Activated CD4-positive, alpha-beta T cell treated with anti-CD3 and anti-CD28 coated beads for 36 hours (primary cell): ENCODE measurements at regions not wholly inside any gene's neighbourhood (a gene's known extent, or its start where the extent isn't known, plus 50 kb on each side); places are given as distances from the start of the nearest gene placed in this dataset.

Experiments used
- ATAC-seq: fragments of 200-7000 bp; cut with Tn5 transposase; one replicate; pipeline ENCODE4 v1.10.0; 2021; ENCODE audit warnings: mild to moderate bottlenecking, moderate library complexity
- CTCF ChIA-PET: fragments of 350-600 bp; sonication (Branson Sonifier 250); formaldehyde crosslinking; loops from one replicate; lab custom pipeline; 2021; ENCODE audit warnings: antibody characterized with exemption; lab: Charles Lee
- POLR2A ChIA-PET: fragments of 350-600 bp; sonication (Branson Sonifier 250); formaldehyde crosslinking; loops from one replicate; lab custom pipeline; 2021; ENCODE audit warnings: antibody characterized with exemption, inconsistent platforms; lab: Charles Lee
- DNase-seq: peaks from one replicate; pipeline ENCODE4 v3.0.0-alpha.2; 2020
- H3K27ac Mint-ChIP-seq: one replicate; pipeline ENCODE4 v1.8.0; 2021; ENCODE audit warnings: mixed read lengths
- H3K27me3 Mint-ChIP-seq: one replicate; pipeline ENCODE4 v1.8.0; 2021; ENCODE audit warnings: mixed read lengths
- H3K36me3 Mint-ChIP-seq: one replicate; pipeline ENCODE4 v1.8.0; 2021; ENCODE audit warnings: low read depth, mixed read lengths
- H3K4me1 Mint-ChIP-seq: one replicate; pipeline ENCODE4 v1.8.0; 2021; ENCODE audit warnings: mixed read lengths
- H3K4me3 Mint-ChIP-seq: one replicate; pipeline ENCODE4 v1.8.0; 2021; ENCODE audit warnings: mild to moderate bottlenecking, moderate library complexity, mixed read lengths
- H3K9me3 Mint-ChIP-seq: one replicate; pipeline ENCODE4 v1.8.0; 2021; ENCODE audit warnings: low read depth, mixed read lengths
- intact Hi-C, 2 experiments: fragments of 100-400 bp; cut with DNase I in 1 of 2; cut with micrococcal nuclease in 1 of 2; formaldehyde crosslinking; loops; one replicate each; pipeline versions ENCODE4 v1.14.2 to v1.15.1; 2022 to 2024; cut with DNase I, micrococcal nuclease

DNA sequence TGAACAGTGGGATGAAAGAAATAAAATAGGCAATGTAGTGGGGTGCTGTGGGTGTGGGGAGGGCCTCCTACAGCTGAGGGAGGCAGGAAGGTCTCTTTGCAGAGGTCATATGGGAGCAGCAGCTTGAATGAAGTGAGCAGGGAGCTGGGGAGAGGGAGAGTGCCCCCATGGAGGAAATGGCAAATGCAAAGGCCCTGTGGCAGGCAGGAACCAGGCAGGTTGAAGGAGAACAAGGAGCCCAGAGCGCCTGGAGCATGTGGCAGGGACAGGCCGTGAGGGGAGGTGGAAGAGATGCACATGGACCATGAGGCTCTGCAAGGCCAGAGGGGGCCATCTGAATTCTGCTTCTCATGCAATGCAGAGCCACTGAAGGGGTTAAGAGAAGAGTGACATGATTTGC, 191.8 kb downstream of the URI1 start:
- POLR2A ChIA-PET: no interaction called here
- Mint-ChIP-seq H3K27ac (no peak overlapping the region), H3K27me3 (no peaks in the 10 kb centered on the region), H3K4me3 (no peak overlapping the region), H3K4me1 (no peaks in the 10 kb centered on the region), H3K36me3 (no peaks in the 10 kb centered on the region), H3K9me3 (no peaks in the 10 kb centered on the region)
- ATAC-seq (no peak), DNase-seq (no peak)
- CTCF ChIA-PET: interaction anchor here (0.8 kb wide), 1 partner anchor 358 kb away, joined by 3 read pairs; no protein-coding TSS in a partner anchor
- intact Hi-C loops: no loop called here

DNA sequence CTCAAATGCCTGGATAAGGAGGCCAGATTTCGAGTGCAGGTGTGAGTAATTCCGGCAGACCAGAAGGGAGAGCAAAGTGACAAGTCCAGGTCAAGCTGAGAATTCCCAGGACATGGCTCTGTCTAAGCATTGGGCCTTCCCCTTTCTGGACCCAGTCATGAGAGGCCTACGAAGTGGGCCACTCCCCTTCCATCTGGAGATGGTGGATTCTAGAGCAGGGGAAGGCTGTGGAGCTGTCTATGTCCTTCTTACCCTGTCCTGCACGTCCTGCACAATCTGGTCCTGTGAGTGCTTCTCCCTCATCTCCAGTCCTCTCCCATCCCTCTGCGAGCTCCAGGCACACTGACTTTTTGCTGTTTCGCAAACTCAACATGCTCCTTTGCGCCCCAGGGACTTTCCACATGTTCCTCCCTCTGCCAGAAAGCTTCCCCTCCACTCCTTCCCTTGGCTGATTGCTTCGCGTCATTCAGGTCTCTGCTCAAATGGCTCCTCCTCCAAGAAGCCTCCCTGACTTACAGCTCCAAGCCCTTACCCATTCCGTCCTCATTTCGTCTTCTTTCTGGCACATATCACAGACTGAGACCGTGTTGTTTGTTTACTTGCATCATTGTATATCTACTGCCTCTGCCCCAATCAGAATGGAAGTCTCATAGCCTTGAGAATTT, 193.2 kb downstream of the URI1 start:
- no peak for DNase-seq
- H3K9me3 Mint-ChIP-seq: no peaks in the 10 kb centered on the region
- ATAC-seq: no peak
- H3K36me3 Mint-ChIP-seq: no peaks in the 10 kb centered on the region
- CTCF ChIA-PET: no interaction called here
- intact Hi-C loops: no loop called here
- H3K4me1 Mint-ChIP-seq: no peaks in the 10 kb centered on the region
- H3K27ac Mint-ChIP-seq: no peak overlapping the region
- H3K27me3 Mint-ChIP-seq: no peaks in the 10 kb centered on the region
- POLR2A ChIA-PET: no interaction called here
- H3K4me3 Mint-ChIP-seq: no peak overlapping the region

DNA sequence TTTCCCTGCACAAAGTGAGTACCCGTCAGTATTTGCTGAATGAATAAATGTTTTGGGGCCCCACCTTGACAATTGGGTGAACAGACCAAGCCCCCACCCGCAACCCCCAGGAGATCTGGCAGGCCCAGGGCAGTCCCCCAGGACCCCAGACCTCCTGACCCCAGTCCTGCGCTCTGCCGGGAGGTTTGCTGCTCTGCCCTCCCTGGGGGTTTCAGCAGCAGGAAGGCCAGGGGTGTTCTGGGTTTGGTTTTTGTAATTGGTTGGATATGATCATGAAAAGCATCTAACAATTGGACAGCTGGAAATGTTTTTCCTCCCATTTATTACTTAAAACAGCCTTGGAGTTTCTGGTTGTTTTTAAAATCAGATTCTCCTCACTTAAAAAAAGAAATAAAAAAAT, 193.8 kb downstream of the URI1 start:
- Mint-ChIP-seq H3K4me1 (no peaks in the 10 kb centered on the region), H3K27me3 (no peaks in the 10 kb centered on the region), H3K4me3 (no peak overlapping the region), H3K27ac (no peak overlapping the region), H3K36me3 (no peaks in the 10 kb centered on the region), H3K9me3 (no peaks in the 10 kb centered on the region)
- ChIA-PET CTCF (no interaction called here), POLR2A (no interaction called here)
- DNase-seq (no peak), ATAC-seq (no peak)
- intact Hi-C loops: no loop called here

- ChIA-PET CTCF (no interaction called here), POLR2A (no interaction called here)
- Mint-ChIP-seq H3K4me1 (no peaks in the 10 kb centered on the region), H3K9me3 (no peaks in the 10 kb centered on the region), H3K4me3 (no peak overlapping the region), H3K27ac (no peak overlapping the region), H3K27me3 (no peaks in the 10 kb centered on the region), H3K36me3 (no peaks in the 10 kb centered on the region)
- ATAC-seq (no peak), DNase-seq (no peak)
- intact Hi-C loops: no loop called here
These were observed 194.7 kb downstream of the URI1 start for GRCh38 chr19:30136611-30137195.

- no peaks in the 10 kb centered on the region for H3K9me3 Mint-ChIP-seq
- POLR2A ChIA-PET: no interaction called here
- no peaks in the 10 kb centered on the region for H3K4me1 Mint-ChIP-seq
- H3K36me3 Mint-ChIP-seq: no peaks in the 10 kb centered on the region
- no peaks in the 10 kb centered on the region for H3K27me3 Mint-ChIP-seq
- H3K27ac Mint-ChIP-seq: no peak overlapping the region
- CTCF ChIA-PET: no interaction called here
- no peak for ATAC-seq
- intact Hi-C loops: no loop called here
- no peak for DNase-seq
- no peak overlapping the region for H3K4me3 Mint-ChIP-seq
These were observed 195.7 kb downstream of the URI1 start for GRCh38 chr19:30137747-30138146.

- Mint-ChIP-seq H3K4me3 (no peak overlapping the region), H3K27ac (no peak overlapping the region), H3K27me3 (peaks cover 1% of the 10 kb centered on the region), H3K4me1 (no peaks in the 10 kb centered on the region), H3K36me3 (no peaks in the 10 kb centered on the region), H3K9me3 (no peaks in the 10 kb centered on the region)
- no peak for ATAC-seq
- POLR2A ChIA-PET: no interaction called here
- no peak for DNase-seq
- CTCF ChIA-PET: no interaction called here
- intact Hi-C loops: no loop called here
These were observed 202.3 kb downstream of the URI1 start for GRCh38 chr19:30144242-30144758.

DNA sequence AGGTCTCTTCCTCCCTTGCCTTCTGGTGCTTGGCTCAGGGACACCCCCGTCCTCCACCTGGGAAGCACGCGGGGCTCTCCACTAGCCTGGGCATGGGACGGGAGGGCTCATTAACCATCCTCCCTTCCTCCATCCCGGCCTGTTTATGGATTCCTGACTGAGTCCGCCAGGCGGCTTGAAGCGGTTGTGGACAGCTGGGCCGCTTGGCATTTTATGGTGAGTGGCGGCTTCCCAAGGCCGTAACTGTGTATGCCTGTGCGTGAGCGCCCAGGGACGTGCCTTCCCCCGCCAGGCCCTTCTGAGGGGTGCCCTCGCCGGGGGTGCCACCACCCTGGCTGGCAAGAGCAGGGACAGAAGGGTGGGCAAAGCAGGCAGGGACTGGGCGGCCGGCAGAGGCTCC, 202.8 kb downstream of the URI1 start:
- no peak for DNase-seq
- ChIA-PET POLR2A (no interaction called here), CTCF (no interaction called here)
- H3K27me3 Mint-ChIP-seq: peaks cover 1% of the 10 kb centered on the region
- H3K4me1 Mint-ChIP-seq: no peaks in the 10 kb centered on the region
- ATAC-seq: no peak
- H3K4me3 Mint-ChIP-seq: no peak overlapping the region
- H3K9me3 Mint-ChIP-seq: no peaks in the 10 kb centered on the region
- no peaks in the 10 kb centered on the region for H3K36me3 Mint-ChIP-seq
- intact Hi-C loops: no loop called here
- H3K27ac Mint-ChIP-seq: no peak overlapping the region

DNA sequence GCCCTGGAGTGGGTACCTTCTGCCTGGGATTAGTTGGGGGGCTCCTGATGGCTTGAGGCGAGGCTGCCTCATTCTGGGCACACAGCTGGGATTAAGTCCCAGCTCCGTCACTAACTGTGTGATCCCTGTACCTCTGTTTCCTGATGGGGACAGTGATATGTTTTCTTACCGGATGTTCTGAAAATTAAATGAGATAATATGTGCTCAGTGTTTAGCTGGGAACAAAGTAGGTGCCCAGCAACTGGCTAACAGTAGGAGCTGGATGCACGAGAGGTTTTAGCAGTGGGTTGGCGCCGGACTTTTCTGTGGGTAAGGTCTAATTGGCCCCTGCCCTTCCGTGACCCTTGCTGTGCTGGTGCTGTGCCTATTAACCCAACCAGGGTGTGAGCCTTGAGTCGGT, 203.4 kb downstream of the URI1 start:
- no peak for ATAC-seq
- intact Hi-C loops: no loop called here
- Mint-ChIP-seq H3K27ac (no peak overlapping the region), H3K9me3 (no peaks in the 10 kb centered on the region), H3K27me3 (peaks cover 1% of the 10 kb centered on the region), H3K36me3 (no peaks in the 10 kb centered on the region), H3K4me1 (no peaks in the 10 kb centered on the region), H3K4me3 (no peak overlapping the region)
- ChIA-PET POLR2A (no interaction called here), CTCF (interaction anchor here (0.7 kb wide), 1 partner anchor 70 kb away, joined by 4 read pairs; no protein-coding TSS in a partner anchor)
- DNase-seq: no peak

DNA sequence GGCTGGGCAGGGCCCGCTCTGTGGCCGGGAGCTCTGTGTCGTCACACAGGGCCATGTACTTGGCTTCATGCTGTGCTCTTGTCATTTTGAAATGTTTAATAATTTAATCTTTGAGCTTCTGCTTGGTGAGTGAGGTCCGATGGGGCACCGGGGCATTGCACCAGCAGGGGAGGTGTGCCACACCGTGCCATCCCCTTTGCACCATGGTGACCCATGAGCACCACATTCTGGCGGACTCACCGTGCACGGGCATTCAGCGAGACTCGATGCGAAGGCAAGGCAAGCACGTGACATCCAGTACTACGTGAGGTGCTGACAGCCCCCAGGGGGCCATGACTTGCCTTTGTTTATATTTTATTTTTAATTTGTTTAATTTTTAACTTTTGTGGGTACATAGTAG, 204.3 kb downstream of the URI1 start:
- no peaks in the 10 kb centered on the region for H3K9me3 Mint-ChIP-seq
- ChIA-PET POLR2A (no interaction called here), CTCF (no interaction called here)
- no peak overlapping the region for H3K27ac Mint-ChIP-seq
- H3K4me1 Mint-ChIP-seq: no peaks in the 10 kb centered on the region
- intact Hi-C loops: no loop called here
- DNase-seq (no peak), ATAC-seq (no peak)
- H3K4me3 Mint-ChIP-seq: no peak overlapping the region
- no peaks in the 10 kb centered on the region for H3K36me3 Mint-ChIP-seq
- peaks cover 1% of the 10 kb centered on the region for H3K27me3 Mint-ChIP-seq

GRCh38 chr19:30148039-30148790, 206.2 kb downstream of the URI1 start:
- Mint-ChIP-seq H3K4me1 (no peaks in the 10 kb centered on the region), H3K9me3 (no peaks in the 10 kb centered on the region), H3K27ac (no peak overlapping the region), H3K27me3 (peaks cover 2% of the 10 kb centered on the region), H3K4me3 (no peak overlapping the region), H3K36me3 (no peaks in the 10 kb centered on the region)
- intact Hi-C loops: no loop called here
- CTCF ChIA-PET: no interaction called here
- DNase-seq (no peak), ATAC-seq (no peak)
- POLR2A ChIA-PET: no interaction called here

DNA sequence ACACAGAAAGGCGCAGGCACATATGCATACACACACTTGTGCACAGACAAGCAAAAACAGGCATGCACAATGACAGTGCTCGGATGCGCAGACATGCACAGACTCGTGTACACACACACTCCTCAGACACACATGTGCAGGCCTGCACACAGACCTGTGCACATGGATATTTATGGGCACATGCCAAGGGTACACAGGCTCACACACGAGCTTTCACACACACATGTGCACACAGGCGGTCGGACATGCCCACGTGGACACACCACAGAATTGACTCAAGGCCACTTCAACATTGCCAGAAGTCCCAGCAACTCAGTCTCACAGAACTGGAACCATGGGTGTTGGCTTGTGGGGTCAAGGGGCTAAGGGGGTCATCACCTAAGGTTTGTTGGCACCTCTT, 206.8 kb downstream of the URI1 start:
- no peaks in the 10 kb centered on the region for H3K9me3 Mint-ChIP-seq
- no peak for ATAC-seq

GRCh38 chr19:30149300-30149699, 207.3 kb downstream of the URI1 start:
- DNase-seq: no peak
- ATAC-seq: no peak
- Mint-ChIP-seq H3K4me3 (no peak overlapping the region), H3K4me1 (no peaks in the 10 kb centered on the region), H3K27ac (no peak overlapping the region), H3K36me3 (no peaks in the 10 kb centered on the region), H3K9me3 (no peaks in the 10 kb centered on the region), H3K27me3 (peaks cover 3% of the 10 kb centered on the region)
- intact Hi-C loops: no loop called here
- POLR2A ChIA-PET: no interaction called here
- CTCF ChIA-PET: no interaction called here

More for the DNA sequence above, 206.8 kb downstream of the URI1 start:
- DNase-seq: no peak
- CTCF ChIA-PET: no interaction called here
- Mint-ChIP-seq H3K4me3 (no peak overlapping the region), H3K27ac (no peak overlapping the region), H3K27me3 (peaks cover 3% of the 10 kb centered on the region), H3K4me1 (no peaks in the 10 kb centered on the region), H3K36me3 (no peaks in the 10 kb centered on the region)
- POLR2A ChIA-PET: no interaction called here
- intact Hi-C loops: no loop called here
